Kidney epithelial cell (primary cell): ENCODE measurements at regions not wholly inside any gene's neighbourhood (a gene's known extent, or its start where the extent isn't known, plus 50 kb on each side); places are given as distances from the start of the nearest gene placed in this dataset.

Experiments
- DNase-seq: peaks from one replicate; pipeline ENCODE4 v3.0.0-alpha.2; 2010; ENCODE audit warnings: low read depth
- H3K27me3 ChIP-seq: 2 replicates; pipeline ENCODE4 v1.6.0; 2011; ENCODE audit warnings: low read length; ENCODE audit not compliant: control insufficient read depth, insufficient read depth
- H3K36me3 ChIP-seq: 2 replicates; pipeline ENCODE4 v1.5.1; 2011; ENCODE audit warnings: low read length; ENCODE audit not compliant: control insufficient read depth, insufficient read depth
- H3K4me3 ChIP-seq: 2 replicates; pipeline ENCODE4 v1.5.1; 2011; ENCODE audit warnings: low read depth, mild to moderate bottlenecking, control low read depth, low read length
- CTCF ChIP-seq: IDR thresholded peaks from 2 replicates; pipeline ENCODE4 v1.5.1; 2011; ENCODE audit warnings: mild to moderate bottlenecking, moderate library complexity, low read length, control low read depth, inconsistent platforms; ENCODE audit not compliant: insufficient read depth, poor library complexity, severe bottlenecking

GRCh38 chr14:98868866-98869265, 403.1 kb downstream of the BCL11B start:
- no peak for TF ChIP-seq CTCF
- H3K27me3 ChIP-seq = no peaks in the 10 kb centered on the region
- DNase-seq = no peak
- no peak overlapping the region for H3K4me3 ChIP-seq
- H3K36me3 ChIP-seq = no peaks in the 10 kb centered on the region

- no peak for TF ChIP-seq CTCF
- no peak for DNase-seq
- H3K27me3 ChIP-seq = no peaks in the 10 kb centered on the region
- H3K36me3 ChIP-seq = no peaks in the 10 kb centered on the region
- H3K4me3 ChIP-seq = no peak overlapping the region
Observed at GRCh38 chr14:98871796-98872195, 400.2 kb downstream of the BCL11B start.

- TF ChIP-seq CTCF = no peak
- Histone ChIP-seq H3K4me3 (no peak overlapping the region), H3K36me3 (no peaks in the 10 kb centered on the region), H3K27me3 (no peaks in the 10 kb centered on the region)
- no peak for DNase-seq
Observed at GRCh38 chr14:98877065-98877464, 394.9 kb downstream of the BCL11B start.

- TF ChIP-seq CTCF = no peak
- Histone ChIP-seq H3K4me3 (no peak overlapping the region), H3K36me3 (no peaks in the 10 kb centered on the region), H3K27me3 (no peaks in the 10 kb centered on the region)
- no peak for DNase-seq
Observed at GRCh38 chr14:98878282-98878681, 393.7 kb downstream of the BCL11B start.

- H3K36me3 ChIP-seq = no peaks in the 10 kb centered on the region
- no peak for TF ChIP-seq CTCF
- H3K27me3 ChIP-seq = no peaks in the 10 kb centered on the region
- DNase-seq = no peak
- H3K4me3 ChIP-seq = no peak overlapping the region
Observed at GRCh38 chr14:98886982-98887381, 385.0 kb downstream of the BCL11B start.

GRCh38 chr14:98888281-98888680, 383.7 kb downstream of the BCL11B start:
- Histone ChIP-seq H3K27me3 (no peaks in the 10 kb centered on the region), H3K36me3 (no peaks in the 10 kb centered on the region), H3K4me3 (no peak overlapping the region)
- TF ChIP-seq CTCF = no peak
- no peak for DNase-seq
